HL-60 (cell line): ENCODE measurements at regions not wholly inside any gene's neighbourhood (a gene's known extent, or its start where the extent isn't known, plus 50 kb on each side); places are given as distances from the start of the nearest gene placed in this dataset.

Source experiments
- DNase-seq, 2 experiments: peaks; one replicate each; pipeline ENCODE4 v3.0.0-alpha.2; 2010 to 2020; ENCODE audit warnings: low read depth in 1 of 2, low spot score in 1 of 2
- H3K27ac ChIP-seq: fragments of 250-450 bp; sonication (Bioruptor Pico); replicated peaks from 2 replicates; pipeline ENCODE4 v1.5.1; 2020; ENCODE audit warnings: mild to moderate bottlenecking, moderate library complexity
- H3K27me3 ChIP-seq: fragments of 250-450 bp; sonication (Bioruptor Pico); 2 replicates; pipeline ENCODE4 v1.5.1; 2021; ENCODE audit warnings: mild to moderate bottlenecking, moderate library complexity; ENCODE audit not compliant: insufficient read depth, poor library complexity, severe bottlenecking
- H3K4me3 ChIP-seq: replicated peaks from 2 replicates; pipeline ENCODE4 v1.5.1; 2011; ENCODE audit warnings: mild to moderate bottlenecking, control low read depth, low read length; ENCODE audit not compliant: insufficient read depth
- CTCF ChIP-seq: IDR thresholded peaks from one replicate; pipeline ENCODE4 v1.5.1; 2011; ENCODE audit warnings: low read length, control low read depth, inconsistent platforms; ENCODE audit not compliant: insufficient read depth
- GABPA ChIP-seq: IDR thresholded peaks from 2 replicates; pipeline ENCODE4 v1.6.1; 2012; ENCODE audit warnings: low read depth
- POLR2AphosphoS5 ChIP-seq: IDR thresholded peaks from 2 replicates; pipeline ENCODE4 v1.6.1; 2012; ENCODE audit warnings: low read depth
- SPI1 ChIP-seq: IDR thresholded peaks from 2 replicates; pipeline ENCODE4 v1.6.1; 2012; ENCODE audit warnings: low read depth, mild to moderate bottlenecking, borderline replicate concordance
- TF ChIP-seq, protein P1 (sequence below): IDR thresholded peaks from 2 replicates; pipeline ENCODE4 v1.6.1; 2012; ENCODE audit warnings: low read depth; ENCODE audit not compliant: insufficient replicate concordance

DNA sequence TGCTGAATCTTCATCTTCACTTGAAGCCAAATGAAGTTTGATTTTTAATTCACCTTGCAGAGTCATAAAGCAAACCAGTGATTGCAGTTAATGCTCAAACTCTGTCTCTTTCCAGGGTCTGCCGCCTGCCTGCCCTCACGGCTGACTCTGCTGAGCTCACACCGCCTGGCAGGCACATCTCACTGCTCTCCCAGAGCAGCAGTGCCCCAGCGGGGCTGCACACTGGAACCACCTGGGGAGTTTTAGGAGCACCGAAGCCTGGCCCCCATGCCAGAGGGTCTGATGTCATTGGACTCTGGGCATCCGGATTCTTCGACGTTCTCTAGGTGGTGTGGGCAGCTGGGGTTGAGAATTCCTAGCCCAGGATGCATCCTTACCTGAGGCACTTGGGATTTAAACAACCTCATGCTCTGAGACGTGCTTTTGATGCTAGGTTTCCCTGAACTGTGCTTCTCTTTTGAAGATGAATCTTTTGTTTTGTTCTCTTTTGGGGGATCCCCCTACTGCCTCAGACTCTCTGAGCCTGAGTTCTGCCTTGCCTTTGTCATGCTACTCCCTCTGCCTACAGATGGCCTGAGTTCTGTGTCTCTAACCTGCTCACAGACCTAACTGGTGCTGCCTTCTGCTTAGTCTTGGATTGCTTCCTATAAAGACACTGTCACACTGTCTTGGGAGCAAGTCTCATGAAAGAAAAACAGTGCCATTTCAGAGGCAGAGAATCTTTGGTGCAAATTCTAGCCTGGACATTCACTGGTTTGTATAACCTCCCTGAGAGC lies 438.1 kb upstream of the CCL2 start:
- peaks cover 3% of the 10 kb centered on the region for H3K27me3 ChIP-seq
- no peak overlapping the region for H3K4me3 ChIP-seq
- TF ChIP-seq SPI1 (no peak), POLR2AphosphoS5 (no peak), GABPA (no peak), CTCF (no peak)
- TF ChIP-seq, protein P1, sequence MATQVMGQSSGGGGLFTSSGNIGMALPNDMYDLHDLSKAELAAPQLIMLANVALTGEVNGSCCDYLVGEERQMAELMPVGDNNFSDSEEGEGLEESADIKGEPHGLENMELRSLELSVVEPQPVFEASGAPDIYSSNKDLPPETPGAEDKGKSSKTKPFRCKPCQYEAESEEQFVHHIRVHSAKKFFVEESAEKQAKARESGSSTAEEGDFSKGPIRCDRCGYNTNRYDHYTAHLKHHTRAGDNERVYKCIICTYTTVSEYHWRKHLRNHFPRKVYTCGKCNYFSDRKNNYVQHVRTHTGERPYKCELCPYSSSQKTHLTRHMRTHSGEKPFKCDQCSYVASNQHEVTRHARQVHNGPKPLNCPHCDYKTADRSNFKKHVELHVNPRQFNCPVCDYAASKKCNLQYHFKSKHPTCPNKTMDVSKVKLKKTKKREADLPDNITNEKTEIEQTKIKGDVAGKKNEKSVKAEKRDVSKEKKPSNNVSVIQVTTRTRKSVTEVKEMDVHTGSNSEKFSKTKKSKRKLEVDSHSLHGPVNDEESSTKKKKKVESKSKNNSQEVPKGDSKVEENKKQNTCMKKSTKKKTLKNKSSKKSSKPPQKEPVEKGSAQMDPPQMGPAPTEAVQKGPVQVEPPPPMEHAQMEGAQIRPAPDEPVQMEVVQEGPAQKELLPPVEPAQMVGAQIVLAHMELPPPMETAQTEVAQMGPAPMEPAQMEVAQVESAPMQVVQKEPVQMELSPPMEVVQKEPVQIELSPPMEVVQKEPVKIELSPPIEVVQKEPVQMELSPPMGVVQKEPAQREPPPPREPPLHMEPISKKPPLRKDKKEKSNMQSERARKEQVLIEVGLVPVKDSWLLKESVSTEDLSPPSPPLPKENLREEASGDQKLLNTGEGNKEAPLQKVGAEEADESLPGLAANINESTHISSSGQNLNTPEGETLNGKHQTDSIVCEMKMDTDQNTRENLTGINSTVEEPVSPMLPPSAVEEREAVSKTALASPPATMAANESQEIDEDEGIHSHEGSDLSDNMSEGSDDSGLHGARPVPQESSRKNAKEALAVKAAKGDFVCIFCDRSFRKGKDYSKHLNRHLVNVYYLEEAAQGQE: no peak
- DNase-seq: no peak
- no peak overlapping the region for H3K27ac ChIP-seq

GRCh38 chr17:33819539-33819938 lies 435.5 kb upstream of the CCL2 start:
- DNase-seq: no peak
- H3K4me3 ChIP-seq: no peak overlapping the region
- no peak overlapping the region for H3K27ac ChIP-seq
- TF ChIP-seq GABPA: no peak
- no peak for TF ChIP-seq POLR2AphosphoS5
- TF ChIP-seq CTCF: no peak
- TF ChIP-seq SPI1: no peak
- TF ChIP-seq, protein P1: no peak
- peaks cover 3% of the 10 kb centered on the region for H3K27me3 ChIP-seq

DNA sequence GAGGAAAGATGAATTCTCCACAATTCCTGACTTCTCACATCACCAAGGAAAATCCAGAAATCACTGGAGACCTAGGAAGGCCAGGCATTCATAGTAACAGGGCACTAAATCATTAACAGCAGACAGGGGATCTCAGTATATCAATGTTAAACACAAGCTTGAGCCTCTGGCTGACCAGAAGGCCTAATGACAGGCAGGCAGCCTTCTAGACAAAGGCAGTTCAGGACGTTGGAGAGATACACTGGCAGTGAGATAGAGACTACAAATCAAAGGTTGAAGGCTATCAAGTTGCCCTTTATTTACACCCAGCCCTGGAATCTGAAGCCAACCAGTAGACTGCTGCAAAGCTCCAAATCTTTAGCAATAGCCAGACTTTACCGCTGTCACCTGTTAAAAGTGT lies 422.8 kb upstream of the CCL2 start:
- H3K27ac ChIP-seq: no peak overlapping the region
- no peak for DNase-seq
- no peaks in the 10 kb centered on the region for H3K27me3 ChIP-seq
- TF ChIP-seq CTCF (no peak), POLR2AphosphoS5 (no peak), GABPA (no peak), SPI1 (no peak)
- TF ChIP-seq, protein P1: peak; percentile 82
- no peak overlapping the region for H3K4me3 ChIP-seq
